Endodermal cell (in vitro differentiated cells): ENCODE measurements at regions not wholly inside any gene's neighbourhood (a gene's known extent, or its start where the extent isn't known, plus 50 kb on each side); places are given as distances from the start of the nearest gene placed in this dataset.

Source experiments
- DNase-seq: peaks from one replicate; pipeline ENCODE4 v3.0.0-alpha.2; 2017
- H3K27ac ChIP-seq: 2 replicates; pipeline ENCODE4 v1.5.1; 2013; ENCODE audit warnings: mild to moderate bottlenecking, low read depth, low read length, moderate library complexity
- H3K27me3 ChIP-seq: 2 replicates; pipeline ENCODE4 v1.6.1; 2013; ENCODE audit warnings: mild to moderate bottlenecking, low read length, moderate library complexity; ENCODE audit not compliant: insufficient read depth, control insufficient read depth, poor library complexity, severe bottlenecking
- H3K36me3 ChIP-seq: 2 replicates; pipeline ENCODE4 v1.7.0; 2013; ENCODE audit warnings: mild to moderate bottlenecking, low read length, moderate library complexity; ENCODE audit not compliant: control insufficient read depth, insufficient read depth
- H3K4me1 ChIP-seq: one replicate; pipeline ENCODE4 v1.7.0; 2013; ENCODE audit warnings: low read length; ENCODE audit not compliant: control insufficient read depth, insufficient read depth
- H3K4me3 ChIP-seq: 2 replicates; pipeline ENCODE4 v1.5.1; 2013; ENCODE audit warnings: mild to moderate bottlenecking, low read length, moderate library complexity
- H3K9ac ChIP-seq: 2 replicates; pipeline ENCODE4 v1.6.1; 2013; ENCODE audit warnings: mild to moderate bottlenecking, low read length, moderate library complexity; ENCODE audit not compliant: poor library complexity, severe bottlenecking; ENCODE audit errors: extremely low read depth
- H3K9me3 ChIP-seq: 2 replicates; pipeline ENCODE4 v1.6.1; 2013; ENCODE audit warnings: mild to moderate bottlenecking, low read length, moderate library complexity; ENCODE audit not compliant: control insufficient read depth
- H3K27ac Mint-ChIP-seq: 2 replicates; pipeline ENCODE4 v1.8.0; 2020; ENCODE audit warnings: mixed read lengths
- H3K27me3 Mint-ChIP-seq: 2 replicates; pipeline ENCODE4 v1.8.0; 2021; ENCODE audit warnings: mild to moderate bottlenecking, mixed read lengths; ENCODE audit not compliant: insufficient read depth
- H3K36me3 Mint-ChIP-seq: 2 replicates; pipeline ENCODE4 v1.8.0; 2020; ENCODE audit warnings: low read depth, mixed read lengths
- H3K4me1 Mint-ChIP-seq: 2 replicates; pipeline ENCODE4 v1.8.0; 2020; ENCODE audit warnings: mixed read lengths
- H3K4me3 Mint-ChIP-seq: 2 replicates; pipeline ENCODE4 v1.8.0; 2020; ENCODE audit warnings: mild to moderate bottlenecking, moderate library complexity, mixed read lengths
- H3K9me3 Mint-ChIP-seq: 2 replicates; pipeline ENCODE4 v1.8.0; 2020; ENCODE audit warnings: mild to moderate bottlenecking, mixed read lengths
- CTCF ChIP-seq: fragments of 200-600 bp; sonication (generic); conservative IDR thresholded peaks from 2 replicates; pipeline ENCODE4 v1.5.0; 2021; ENCODE audit warnings: antibody characterized with exemption, mild to moderate bottlenecking
- WGBS, 2 experiments: methylation state at CpG; one replicate each; pipeline versions ENCODE4 v1.1.5 to v1.1.7; 2013; ENCODE audit warnings: missing lambda C conversion rate in 2 of 2, mixed read lengths in 1 of 2; ENCODE audit not compliant: insufficient coverage in 1 of 2, insufficient read length in 1 of 2; 5-methylcytosine and 5-hydroxymethylcytosine counted together

DNA sequence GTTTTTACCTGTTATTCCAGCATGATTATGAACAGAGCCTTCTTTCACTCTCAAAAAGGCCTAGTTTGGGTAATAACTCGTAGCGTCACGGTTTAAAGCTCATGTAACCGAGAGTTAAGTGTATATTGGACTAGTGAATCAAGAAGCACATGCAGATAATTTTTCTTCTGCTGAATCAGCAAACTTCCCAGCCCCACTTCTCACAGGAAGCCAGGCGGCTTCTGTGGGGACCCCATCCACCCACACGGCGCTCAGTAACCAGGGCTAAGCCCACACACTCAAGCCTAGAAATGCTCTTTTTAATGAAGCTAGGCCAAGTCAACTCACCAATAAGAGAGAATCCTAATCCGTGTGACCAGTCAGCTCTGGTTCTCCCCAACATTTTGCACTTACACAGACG, 191.2 kb upstream of the MGMT start:
- no peaks in the 10 kb centered on the region for H3K27me3 ChIP-seq
- no peak overlapping the region for H3K27ac Mint-ChIP-seq
- H3K27me3 Mint-ChIP-seq: no peaks in the 10 kb centered on the region
- no peaks in the 10 kb centered on the region for H3K9me3 ChIP-seq
- no peak overlapping the region for H3K9ac ChIP-seq
- H3K4me3 ChIP-seq: no peak overlapping the region
- H3K4me1 ChIP-seq: no peaks in the 10 kb centered on the region
- no peaks in the 10 kb centered on the region for H3K36me3 ChIP-seq
- 92 to 95% methylated on average over 5 to 9 of the region's 9 CpGs for WGBS, 2 experiments
- no peak for DNase-seq
- H3K4me3 Mint-ChIP-seq: no peak overlapping the region
- no peak overlapping the region for H3K27ac ChIP-seq
- no peaks in the 10 kb centered on the region for H3K36me3 Mint-ChIP-seq
- peaks cover 2% of the 10 kb centered on the region for H3K4me1 Mint-ChIP-seq
- H3K9me3 Mint-ChIP-seq: no peaks in the 10 kb centered on the region
- no peak for TF ChIP-seq CTCF

DNA sequence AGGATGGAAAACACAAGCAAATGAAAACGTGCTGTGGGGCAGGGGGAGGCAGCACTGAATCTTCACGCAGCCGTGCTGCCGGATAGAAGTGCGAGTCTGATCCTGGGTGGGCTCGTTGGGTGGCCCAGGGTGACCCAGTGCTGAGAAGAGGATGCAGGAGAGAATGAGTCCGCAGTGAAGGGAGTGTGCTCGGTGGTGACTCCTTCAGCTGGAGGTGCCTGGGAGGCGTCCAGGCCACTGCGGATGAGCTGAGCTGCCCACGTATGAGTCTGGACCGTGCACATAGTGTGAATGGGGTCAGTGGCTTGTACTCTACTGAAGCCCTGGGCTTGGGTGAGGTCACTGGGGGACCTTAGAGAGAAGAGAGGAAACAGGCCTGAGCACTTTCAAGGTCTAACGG, 190.0 kb upstream of the MGMT start:
- no peaks in the 10 kb centered on the region for H3K27me3 ChIP-seq
- H3K9ac ChIP-seq: no peak overlapping the region
- no peak overlapping the region for H3K4me3 ChIP-seq
- H3K4me1 ChIP-seq: no peaks in the 10 kb centered on the region
- no peak for TF ChIP-seq CTCF
- H3K4me3 Mint-ChIP-seq: no peak overlapping the region
- H3K9me3 ChIP-seq: no peaks in the 10 kb centered on the region
- DNase-seq: no peak
- peaks cover 2% of the 10 kb centered on the region for H3K4me1 Mint-ChIP-seq
- H3K36me3 Mint-ChIP-seq: peaks cover 2% of the 10 kb centered on the region
- H3K27me3 Mint-ChIP-seq: peaks cover 1% of the 10 kb centered on the region
- no peak overlapping the region for H3K27ac ChIP-seq
- H3K27ac Mint-ChIP-seq: no peak overlapping the region
- no peaks in the 10 kb centered on the region for H3K36me3 ChIP-seq
- WGBS, 2 experiments: 88 to 97% methylated on average over 8 to 13 of the region's 13 CpGs
- peaks cover 3% of the 10 kb centered on the region for H3K9me3 Mint-ChIP-seq

- no peak for DNase-seq
- 94 to 98% methylated on average over 15 to 16 of the region's 16 CpGs for WGBS, 2 experiments
- no peak overlapping the region for H3K9ac ChIP-seq
- peaks cover 2% of the 10 kb centered on the region for H3K4me1 Mint-ChIP-seq
- H3K27me3 Mint-ChIP-seq: peaks cover 1% of the 10 kb centered on the region
- no peak overlapping the region for H3K27ac ChIP-seq
- no peak overlapping the region for H3K4me3 ChIP-seq
- H3K27me3 ChIP-seq: no peaks in the 10 kb centered on the region
- peaks cover 6% of the 10 kb centered on the region for H3K9me3 Mint-ChIP-seq
- H3K4me1 ChIP-seq: no peaks in the 10 kb centered on the region
- no peaks in the 10 kb centered on the region for H3K9me3 ChIP-seq
- no peak for TF ChIP-seq CTCF
- H3K27ac Mint-ChIP-seq: no peak overlapping the region
- no peak overlapping the region for H3K4me3 Mint-ChIP-seq
- peaks cover 2% of the 10 kb centered on the region for H3K36me3 Mint-ChIP-seq
- H3K36me3 ChIP-seq: no peaks in the 10 kb centered on the region
Measured at GRCh38 chr10:129277841-129278240, 189.2 kb upstream of the MGMT start.
